ENCODE measurements at regions not wholly inside any gene's neighbourhood (a gene's known extent, or its start where the extent isn't known, plus 50 kb on each side); places are given as distances from the start of the nearest gene placed in this dataset.

GRCh38 chr13:103953859-103954258, 887.6 kb upstream of the SLC10A2 start:
- Histone ChIP-seq H3K4me3 (ENCODE audit: low read depth, low read length) (no peak overlapping the region), H3K36me3 (ENCODE audit: control insufficient read depth, insufficient read depth, low read length) (no peaks in the 10 kb centered on the region), H3K27me3 (ENCODE audit: control insufficient read depth, insufficient read depth, low read length) (no peaks in the 10 kb centered on the region)
- DNase-seq (ENCODE audit: low read depth), result no peak
- ChIA-PET CTCF (no interaction called here), POLR2A (no interaction called here)
- TF ChIP-seq CTCF (IDR thresholded peaks at IDR 0.05; ENCODE audit: insufficient read depth, low read depth, low read length), result no peak

- no peak for TF ChIP-seq CTCF (IDR thresholded peaks at IDR 0.05; ENCODE audit: insufficient read depth, low read depth, low read length)
- CTCF ChIA-PET, result no interaction called here
- POLR2A ChIA-PET, result no interaction called here
- DNase-seq (ENCODE audit: low read depth), result no peak
- no peak overlapping the region for H3K4me3 ChIP-seq (ENCODE audit: low read depth, low read length)
- H3K27me3 ChIP-seq (ENCODE audit: control insufficient read depth, insufficient read depth, low read length), result no peaks in the 10 kb centered on the region
- no peaks in the 10 kb centered on the region for H3K36me3 ChIP-seq (ENCODE audit: control insufficient read depth, insufficient read depth, low read length)
Observed at GRCh38 chr13:103952183-103952582, 886.0 kb upstream of the SLC10A2 start.

GRCh38 chr13:103948426-103948825, 882.2 kb upstream of the SLC10A2 start:
- Histone ChIP-seq H3K27me3 (ENCODE audit: control insufficient read depth, insufficient read depth, low read length) (no peaks in the 10 kb centered on the region), H3K36me3 (ENCODE audit: control insufficient read depth, insufficient read depth, low read length) (no peaks in the 10 kb centered on the region), H3K4me3 (ENCODE audit: low read depth, low read length) (no peak overlapping the region)
- no peak for TF ChIP-seq CTCF (IDR thresholded peaks at IDR 0.05; ENCODE audit: insufficient read depth, low read depth, low read length)
- POLR2A ChIA-PET, result no interaction called here
- CTCF ChIA-PET, result no interaction called here
- no peak for DNase-seq (ENCODE audit: low read depth)

GRCh38 chr13:103945836-103946235, 879.6 kb upstream of the SLC10A2 start:
- CTCF ChIA-PET, result no interaction called here
- H3K4me3 ChIP-seq (ENCODE audit: low read depth, low read length), result no peak overlapping the region
- no peak for TF ChIP-seq CTCF (IDR thresholded peaks at IDR 0.05; ENCODE audit: insufficient read depth, low read depth, low read length)
- H3K36me3 ChIP-seq (ENCODE audit: control insufficient read depth, insufficient read depth, low read length), result no peaks in the 10 kb centered on the region
- DNase-seq (ENCODE audit: low read depth), result no peak
- no peaks in the 10 kb centered on the region for H3K27me3 ChIP-seq (ENCODE audit: control insufficient read depth, insufficient read depth, low read length)
- POLR2A ChIA-PET, result no interaction called here

GRCh38 chr13:103941506-103942140, 875.4 kb upstream of the SLC10A2 start:
- POLR2A ChIA-PET, result no interaction called here
- DNase-seq (ENCODE audit: low read depth), result no peak
- no peaks in the 10 kb centered on the region for H3K36me3 ChIP-seq (ENCODE audit: control insufficient read depth, insufficient read depth, low read length)
- no peak for TF ChIP-seq CTCF (IDR thresholded peaks at IDR 0.05; ENCODE audit: insufficient read depth, low read depth, low read length)
- no peaks in the 10 kb centered on the region for H3K27me3 ChIP-seq (ENCODE audit: control insufficient read depth, insufficient read depth, low read length)
- no peak overlapping the region for H3K4me3 ChIP-seq (ENCODE audit: low read depth, low read length)
- CTCF ChIA-PET, result no interaction called here

Data from BJ (cell line).